HepG2 (cell line): ENCODE measurements at regions not wholly inside any gene's neighbourhood (a gene's known extent, or its start where the extent isn't known, plus 50 kb on each side); places are given as distances from the start of the nearest gene placed in this dataset.

Experiments
- HDAC6 ChIP-seq: fragments of 200-600 bp; sonication (generic); IDR thresholded peaks from 2 replicates; pipeline ENCODE4 v1.7.0; 2017; ENCODE audit warnings: mild to moderate bottlenecking, antibody characterized with exemption, low read length, low read depth
- NPAS2 ChIP-seq: sonication (generic); formaldehyde crosslinking; IDR thresholded peaks from 2 replicates; pipeline ENCODE4 v1.8.0; 2022; ENCODE audit warnings: mild to moderate bottlenecking, missing genetic modification reagents, borderline replicate concordance
- POLR2A ChIP-seq, 2 experiments: IDR thresholded peaks; 2 replicates each; pipeline ENCODE4 v1.6.1; 2011; ENCODE audit warnings: low read depth in 2 of 2, low read length in 2 of 2, mild to moderate bottlenecking in 1 of 2, moderate library complexity in 1 of 2; ENCODE audit not compliant: insufficient read depth in 1 of 2
- TF ChIP-seq, protein P1 (sequence below): sonication (generic); formaldehyde crosslinking; IDR thresholded peaks from 2 replicates; pipeline ENCODE4 v1.4.0; 2020; ENCODE audit warnings: missing genetic modification reagents
- TF ChIP-seq, protein P2 (sequence below): sonication (generic); formaldehyde crosslinking; IDR thresholded peaks from 2 replicates; pipeline ENCODE4 v1.5.0; 2020; ENCODE audit warnings: mild to moderate bottlenecking, missing genetic modification reagents, moderate library complexity
- TF ChIP-seq, protein P3 (sequence below): IDR thresholded peaks from 2 replicates; pipeline ENCODE4 v1.6.1; 2012; ENCODE audit warnings: inconsistent platforms
- TF ChIP-seq, protein P4 (sequence below): sonication (generic); formaldehyde crosslinking; IDR thresholded peaks from 2 replicates; pipeline ENCODE4 v1.4.0; 2020; ENCODE audit warnings: mild to moderate bottlenecking, missing genetic modification reagents

DNA sequence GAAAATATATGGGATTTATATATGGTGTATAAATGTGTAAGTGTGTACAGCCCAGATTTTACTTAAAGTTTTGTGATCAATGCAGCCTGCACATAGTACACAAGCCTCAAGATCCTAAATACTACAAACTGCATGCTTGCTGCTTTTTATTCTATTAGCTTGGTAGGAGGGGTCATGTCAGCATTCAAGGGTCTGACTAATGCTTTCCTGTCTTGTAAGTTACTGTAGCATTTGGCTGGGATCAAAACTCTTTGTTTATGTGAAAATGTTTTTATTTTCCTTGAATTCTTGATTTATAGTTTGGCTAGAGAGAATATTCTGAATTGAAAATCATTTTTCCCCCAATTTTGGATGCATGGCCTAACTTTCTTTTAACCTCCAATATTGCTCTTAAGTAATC, 370.9 kb downstream of the NSUN3 start:
- TF ChIP-seq HDAC6 (no peak), POLR2A (IDR thresholded peaks at IDR 0.05; ENCODE audit: insufficient read depth in 1 of 2, low read depth in 2 of 2, low read length in 2 of 2) (no peak), NPAS2 (CRISPR knock-in tag) (no peak)
- TF ChIP-seq, protein P1, sequence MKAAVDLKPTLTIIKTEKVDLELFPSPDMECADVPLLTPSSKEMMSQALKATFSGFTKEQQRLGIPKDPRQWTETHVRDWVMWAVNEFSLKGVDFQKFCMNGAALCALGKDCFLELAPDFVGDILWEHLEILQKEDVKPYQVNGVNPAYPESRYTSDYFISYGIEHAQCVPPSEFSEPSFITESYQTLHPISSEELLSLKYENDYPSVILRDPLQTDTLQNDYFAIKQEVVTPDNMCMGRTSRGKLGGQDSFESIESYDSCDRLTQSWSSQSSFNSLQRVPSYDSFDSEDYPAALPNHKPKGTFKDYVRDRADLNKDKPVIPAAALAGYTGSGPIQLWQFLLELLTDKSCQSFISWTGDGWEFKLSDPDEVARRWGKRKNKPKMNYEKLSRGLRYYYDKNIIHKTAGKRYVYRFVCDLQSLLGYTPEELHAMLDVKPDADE = no peak
- TF ChIP-seq, protein P2, sequence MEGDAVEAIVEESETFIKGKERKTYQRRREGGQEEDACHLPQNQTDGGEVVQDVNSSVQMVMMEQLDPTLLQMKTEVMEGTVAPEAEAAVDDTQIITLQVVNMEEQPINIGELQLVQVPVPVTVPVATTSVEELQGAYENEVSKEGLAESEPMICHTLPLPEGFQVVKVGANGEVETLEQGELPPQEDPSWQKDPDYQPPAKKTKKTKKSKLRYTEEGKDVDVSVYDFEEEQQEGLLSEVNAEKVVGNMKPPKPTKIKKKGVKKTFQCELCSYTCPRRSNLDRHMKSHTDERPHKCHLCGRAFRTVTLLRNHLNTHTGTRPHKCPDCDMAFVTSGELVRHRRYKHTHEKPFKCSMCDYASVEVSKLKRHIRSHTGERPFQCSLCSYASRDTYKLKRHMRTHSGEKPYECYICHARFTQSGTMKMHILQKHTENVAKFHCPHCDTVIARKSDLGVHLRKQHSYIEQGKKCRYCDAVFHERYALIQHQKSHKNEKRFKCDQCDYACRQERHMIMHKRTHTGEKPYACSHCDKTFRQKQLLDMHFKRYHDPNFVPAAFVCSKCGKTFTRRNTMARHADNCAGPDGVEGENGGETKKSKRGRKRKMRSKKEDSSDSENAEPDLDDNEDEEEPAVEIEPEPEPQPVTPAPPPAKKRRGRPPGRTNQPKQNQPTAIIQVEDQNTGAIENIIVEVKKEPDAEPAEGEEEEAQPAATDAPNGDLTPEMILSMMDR (CRISPR knock-in tag) = no peak
- TF ChIP-seq, protein P3, sequence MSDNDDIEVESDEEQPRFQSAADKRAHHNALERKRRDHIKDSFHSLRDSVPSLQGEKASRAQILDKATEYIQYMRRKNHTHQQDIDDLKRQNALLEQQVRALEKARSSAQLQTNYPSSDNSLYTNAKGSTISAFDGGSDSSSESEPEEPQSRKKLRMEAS = no peak
- TF ChIP-seq, protein P4, sequence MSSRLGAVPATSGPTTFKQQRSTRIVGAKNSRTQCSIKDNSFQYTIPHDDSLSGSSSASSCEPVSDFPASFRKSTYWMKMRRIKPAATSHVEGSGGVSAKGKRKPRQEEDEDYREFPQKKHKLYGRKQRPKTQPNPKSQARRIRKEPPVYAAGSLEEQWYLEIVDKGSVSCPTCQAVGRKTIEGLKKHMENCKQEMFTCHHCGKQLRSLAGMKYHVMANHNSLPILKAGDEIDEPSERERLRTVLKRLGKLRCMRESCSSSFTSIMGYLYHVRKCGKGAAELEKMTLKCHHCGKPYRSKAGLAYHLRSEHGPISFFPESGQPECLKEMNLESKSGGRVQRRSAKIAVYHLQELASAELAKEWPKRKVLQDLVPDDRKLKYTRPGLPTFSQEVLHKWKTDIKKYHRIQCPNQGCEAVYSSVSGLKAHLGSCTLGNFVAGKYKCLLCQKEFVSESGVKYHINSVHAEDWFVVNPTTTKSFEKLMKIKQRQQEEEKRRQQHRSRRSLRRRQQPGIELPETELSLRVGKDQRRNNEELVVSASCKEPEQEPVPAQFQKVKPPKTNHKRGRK (CRISPR knock-in tag) = no peak
